Activated T-helper 9 cell treated with anti-CD3 and anti-CD28 coated beads, Interleukin-2, amount 50 U/mL, for 16 hours (primary cell): ENCODE measurements at regions not wholly inside any gene's neighbourhood (a gene's known extent, or its start where the extent isn't known, plus 50 kb on each side); places are given as distances from the start of the nearest gene placed in this dataset.
"Not testable (repeated sequence)": the region's sequence is repeated elsewhere in the genome, so short reads cannot be mapped to it uniquely, and the experiment has no call there.

ENCODE experiments used
- DNase-seq: peaks from one replicate; pipeline ENCODE4 v3.0.0-alpha.2; 2020; ENCODE audit warnings: low read depth

DNA sequence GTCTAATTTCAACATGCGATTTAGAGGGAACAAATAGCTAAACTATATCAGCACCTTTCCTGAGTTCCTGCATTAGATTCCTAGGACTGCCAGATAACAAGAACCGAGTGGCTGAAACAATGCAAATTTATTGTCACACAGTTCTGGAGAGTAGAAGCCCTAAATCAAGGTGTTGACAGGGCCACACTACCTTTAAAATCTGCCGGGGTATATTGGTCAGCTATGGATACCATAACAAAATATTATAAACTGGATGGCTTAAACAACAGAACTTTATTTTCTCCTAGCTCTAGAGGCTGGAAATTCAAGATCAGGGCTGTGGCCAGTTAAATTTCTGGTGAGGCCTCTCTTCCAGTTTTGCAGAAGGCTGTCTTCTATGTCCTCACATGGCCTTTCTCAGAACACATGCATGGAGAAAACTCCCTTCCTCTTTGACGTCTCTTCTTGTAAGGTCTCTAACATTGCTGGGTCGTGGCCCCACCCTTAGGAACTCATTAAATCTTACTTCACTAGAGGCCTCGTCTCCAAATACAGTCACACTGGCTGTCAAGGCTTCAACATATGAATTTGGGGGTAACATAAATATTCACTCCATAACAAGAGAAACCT, 144.3 kb downstream of the FCRL5 start:
- DNase-seq: no peak

DNA sequence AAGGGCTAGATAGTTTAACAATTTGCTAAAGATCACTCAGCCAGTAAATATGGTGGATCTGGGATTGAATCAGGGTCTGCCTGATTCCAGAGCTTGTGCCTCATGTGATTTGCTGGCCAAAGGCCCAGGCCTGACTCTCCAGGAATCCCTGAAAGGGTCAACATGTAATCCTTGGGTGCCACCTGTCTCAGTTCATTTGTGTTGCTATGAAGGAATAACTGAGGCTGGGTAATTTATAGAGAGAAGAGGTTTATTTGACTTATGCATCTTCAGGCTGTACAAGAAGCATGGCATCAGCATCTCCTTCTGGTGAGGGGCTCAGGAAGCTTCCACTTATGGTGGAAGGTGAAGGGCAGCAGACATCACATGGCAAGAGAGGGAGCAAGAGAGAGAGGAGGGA, 144.9 kb downstream of the FCRL5 start:
- no peak for DNase-seq

DNA sequence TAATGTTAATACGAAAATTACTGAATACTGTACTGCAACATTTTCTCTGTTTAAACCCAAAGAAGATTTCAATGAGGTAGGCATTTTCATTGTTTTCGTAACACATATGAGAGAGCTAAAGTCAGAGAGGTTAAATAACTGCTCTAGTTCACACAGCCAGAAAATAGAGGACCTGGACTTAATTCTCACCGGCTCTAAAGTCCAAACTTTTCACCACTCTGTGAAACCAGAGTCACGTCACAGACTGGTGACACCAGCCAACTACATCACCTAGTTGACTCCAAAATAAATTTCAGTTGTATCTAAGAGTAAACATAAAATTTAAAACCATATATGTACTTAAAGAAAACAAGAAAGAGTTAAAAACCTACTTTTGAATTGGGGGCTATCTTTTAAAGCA, 146.7 kb downstream of the FCRL5 start:
- no peak for DNase-seq

DNA sequence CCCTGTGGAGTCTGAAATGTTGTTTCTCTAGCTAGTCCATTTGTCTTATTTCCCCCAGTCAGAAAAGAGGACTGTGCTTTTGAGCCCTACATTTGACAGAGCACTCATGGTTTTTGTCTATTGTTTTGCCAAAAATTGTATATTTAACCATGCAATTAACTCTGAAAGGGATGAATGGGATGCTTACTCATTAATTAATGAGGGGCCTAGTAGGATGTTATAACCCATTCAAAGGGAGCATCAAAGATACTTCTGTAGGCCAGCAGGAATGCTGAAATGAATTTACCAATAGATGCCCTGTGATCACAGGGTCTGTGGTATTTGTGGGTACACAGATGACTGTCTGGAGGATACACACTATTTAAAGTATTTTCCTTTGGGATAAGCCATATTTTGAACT, 147.7 kb downstream of the FCRL5 start:
- no peak for DNase-seq

DNA sequence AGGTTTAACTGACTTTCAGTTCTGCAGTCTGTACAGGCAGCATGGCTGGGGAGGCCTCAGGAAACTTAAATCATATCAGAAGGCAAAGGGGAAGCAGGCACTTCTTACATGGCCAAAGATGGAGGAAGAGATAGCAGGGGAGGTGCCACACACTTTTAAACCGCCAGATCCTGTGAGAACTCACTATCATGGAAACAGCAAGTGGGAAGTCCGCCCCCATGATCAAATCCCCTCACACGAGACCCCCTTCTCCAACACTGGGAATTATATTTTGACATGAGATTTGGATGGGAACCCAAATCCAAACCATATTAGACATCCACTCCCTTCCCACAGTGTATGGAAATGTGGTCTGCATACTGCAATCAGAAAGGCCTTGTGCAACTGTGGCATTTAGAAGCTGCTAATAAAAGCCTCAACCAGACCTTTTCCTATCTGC, 148.2 kb downstream of the FCRL5 start:
- DNase-seq: no peak

DNA sequence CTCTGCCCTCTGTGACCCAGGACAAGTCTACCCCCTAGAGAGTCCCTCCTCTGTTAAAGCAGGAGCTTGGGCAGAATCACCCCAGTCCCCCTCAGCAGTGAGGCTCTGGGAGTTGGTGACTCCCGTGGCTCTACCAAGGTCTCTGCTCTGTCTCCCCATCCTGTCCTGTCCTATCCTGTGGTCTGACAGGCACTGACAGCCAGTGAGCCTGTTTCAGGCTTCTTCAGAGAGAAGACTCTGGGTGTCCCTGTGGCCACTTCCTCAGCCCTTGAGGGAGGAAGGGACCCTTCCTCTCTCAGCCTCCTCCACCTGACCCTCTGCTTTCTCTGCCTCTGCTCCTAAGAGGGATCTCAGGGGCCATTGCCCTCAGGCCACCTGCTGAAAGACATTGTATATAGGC, 148.7 kb downstream of the FCRL5 start:
- no peak for DNase-seq

DNA sequence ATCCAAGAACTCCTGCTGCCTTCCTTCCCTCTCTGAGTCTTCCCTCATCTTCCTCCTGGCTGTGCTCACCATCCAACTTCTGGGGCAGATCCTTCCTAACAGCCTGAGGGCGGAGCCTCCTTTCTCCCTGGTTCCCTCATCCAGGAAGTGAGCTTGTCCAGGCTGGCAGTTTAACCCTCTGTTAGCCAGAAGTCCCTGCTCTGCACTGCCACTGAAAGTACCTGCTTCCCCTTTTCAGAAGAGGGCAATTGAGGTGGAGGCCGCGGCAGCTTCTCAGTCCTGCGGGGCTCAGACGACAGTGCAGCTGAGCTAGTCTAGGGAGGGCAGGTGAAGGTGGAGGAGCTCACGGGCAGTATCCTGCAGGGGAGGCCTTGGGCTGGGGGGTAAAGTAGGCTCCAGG, 149.1 kb downstream of the FCRL5 start:
- no peak for DNase-seq

DNA sequence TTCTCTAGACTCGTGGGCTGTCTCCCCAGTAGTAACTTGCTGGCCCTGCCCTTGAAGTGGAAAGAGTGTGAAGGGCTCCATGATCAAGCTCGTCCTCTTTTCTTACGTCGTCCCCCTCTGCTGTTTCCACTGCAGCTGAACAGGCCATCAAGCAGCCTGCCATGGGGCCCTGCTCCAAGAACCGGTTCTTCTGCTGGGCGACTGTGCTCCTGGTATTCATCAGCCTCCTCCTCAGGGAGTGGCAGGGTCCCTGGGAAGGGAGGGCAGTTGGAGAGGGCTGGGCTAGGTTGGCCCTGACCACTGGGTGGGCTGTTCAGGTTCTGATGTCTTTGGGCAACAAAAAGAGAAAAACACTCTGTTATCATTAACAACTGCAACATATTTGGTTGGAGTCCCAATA, 151.5 kb downstream of the FCRL5 start:
- no peak for DNase-seq

DNA sequence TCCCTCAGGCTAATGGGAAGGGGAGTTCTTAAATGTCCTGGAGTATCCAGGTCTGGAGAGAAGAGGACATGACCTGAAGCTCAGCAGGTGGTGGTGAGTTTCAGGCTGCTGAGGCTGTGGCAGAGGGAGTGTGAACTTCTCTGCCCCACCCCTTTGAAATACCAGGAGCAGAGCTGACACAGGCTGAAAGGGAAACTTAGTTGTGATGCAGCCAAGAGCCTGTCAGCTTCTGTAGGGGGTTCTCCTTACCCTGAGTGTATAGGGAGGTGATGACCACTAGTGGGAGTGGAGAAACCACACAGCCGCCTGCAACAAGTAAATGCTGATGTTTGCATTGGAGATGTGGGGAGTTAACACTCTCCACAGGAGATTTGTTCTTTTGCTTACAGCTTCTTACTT, 152.3 kb downstream of the FCRL5 start:
- DNase-seq: no peak

DNA sequence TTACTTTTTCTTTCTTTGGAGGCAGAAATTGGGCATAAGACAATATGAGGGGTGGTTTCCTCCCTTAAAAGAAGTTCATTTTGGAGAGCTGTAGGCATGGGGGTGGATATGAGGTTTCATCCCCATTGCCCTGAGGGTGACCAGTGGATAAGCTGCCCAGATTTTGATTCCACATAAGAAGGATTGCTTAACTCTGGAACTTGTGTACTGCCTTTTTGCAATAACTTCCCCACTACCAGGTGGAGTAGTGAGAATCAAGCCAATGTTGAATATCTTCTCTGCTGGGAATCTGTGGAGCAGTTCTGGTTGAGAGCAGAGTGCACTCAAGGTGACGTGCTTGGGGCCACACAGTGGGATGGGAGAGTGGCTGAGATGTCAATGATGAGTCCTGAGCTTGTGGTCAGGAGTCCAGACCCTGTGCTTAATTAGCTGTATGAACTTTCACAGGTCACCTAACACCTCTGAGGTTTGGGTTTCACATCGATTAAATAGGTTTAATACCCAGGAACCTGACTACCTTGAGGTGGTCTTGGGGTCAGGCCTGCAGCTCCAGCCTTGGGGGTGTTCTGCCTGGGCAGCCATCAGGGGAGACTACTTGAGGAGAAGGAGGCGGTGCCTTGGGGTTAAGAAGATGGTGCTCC, 152.9 kb downstream of the FCRL5 start:
- no peak for DNase-seq

DNA sequence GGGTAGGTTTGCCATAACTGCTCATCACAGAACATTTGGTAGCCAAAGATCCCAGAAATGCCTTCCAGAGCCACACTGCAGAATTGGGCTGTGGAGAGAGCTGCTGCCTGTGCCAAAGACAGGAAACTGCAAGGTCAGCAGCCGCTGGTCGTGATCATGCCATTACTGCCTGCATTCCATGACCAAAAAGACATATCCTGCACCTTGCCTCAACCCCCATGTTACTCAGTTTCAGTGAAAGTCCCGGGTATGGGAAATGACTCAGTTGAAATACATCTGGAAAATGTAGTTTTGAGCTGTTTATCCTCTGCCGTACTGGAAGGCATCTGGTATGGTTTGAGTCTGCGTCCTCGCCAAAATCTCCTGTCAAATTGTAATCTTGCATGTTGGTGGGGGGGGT, 161.7 kb downstream of the FCRL5 start:
- no peak for DNase-seq

DNA sequence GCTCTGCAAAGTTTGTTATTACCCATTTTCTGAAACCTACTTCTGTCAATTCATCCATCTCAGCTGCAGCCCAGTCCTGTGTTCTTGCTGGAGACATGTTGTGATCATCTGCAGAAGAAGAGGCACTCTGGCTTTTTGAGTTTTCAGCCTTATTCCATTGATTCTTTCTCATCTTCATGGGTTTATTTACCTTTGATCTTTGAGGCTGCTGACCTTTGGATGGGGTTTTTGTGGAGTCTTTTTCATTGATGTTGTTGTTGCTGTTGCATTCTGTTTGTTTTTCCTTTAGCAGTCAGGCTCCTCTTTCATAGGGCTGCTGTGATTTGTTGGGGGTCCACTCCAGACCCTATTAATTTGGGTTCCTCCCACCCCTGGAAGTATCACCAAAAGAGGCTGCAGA, 164.3 kb downstream of the FCRL5 start:
- no peak for DNase-seq

DNA sequence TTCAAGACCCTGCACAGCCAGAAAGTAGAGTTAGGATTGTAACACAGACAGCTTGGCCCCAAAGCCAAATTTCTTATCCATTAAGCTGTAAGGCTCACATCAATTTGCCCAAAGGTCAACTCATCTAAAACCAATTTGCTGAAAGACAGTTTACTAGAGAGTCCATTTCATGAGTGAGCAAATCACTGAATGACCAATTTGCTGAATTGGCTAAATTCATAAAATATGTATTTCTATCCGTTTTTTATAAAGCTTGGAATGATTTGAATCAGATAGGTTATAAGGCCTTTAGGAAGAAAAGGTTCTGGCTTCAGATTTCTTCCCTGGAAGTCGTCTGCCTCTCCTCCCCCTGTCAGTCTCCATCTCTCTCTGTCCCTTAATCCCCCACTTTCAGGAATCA, 168.1 kb downstream of the FCRL5 start:
- DNase-seq: no peak

DNA sequence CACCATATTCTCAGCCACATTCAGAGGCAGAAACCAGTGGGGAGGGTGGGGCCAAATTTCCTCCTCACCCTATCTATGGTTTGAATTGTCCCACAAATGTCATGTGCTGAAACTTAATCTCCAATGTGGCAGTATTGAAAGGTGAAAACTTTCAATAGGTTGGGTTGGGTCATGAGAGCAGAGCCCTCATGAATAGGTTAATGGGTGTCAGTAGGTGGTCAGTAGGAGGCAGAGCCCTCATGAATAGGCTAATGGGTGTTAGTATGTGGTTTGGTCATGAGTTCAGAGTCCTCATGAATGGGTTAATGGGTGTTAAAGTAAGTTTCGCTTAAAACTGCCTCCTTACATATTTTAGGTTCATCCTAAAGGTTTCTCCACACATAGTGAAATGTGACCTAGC, 170.0 kb downstream of the FCRL5 start:
- DNase-seq: no peak

DNA sequence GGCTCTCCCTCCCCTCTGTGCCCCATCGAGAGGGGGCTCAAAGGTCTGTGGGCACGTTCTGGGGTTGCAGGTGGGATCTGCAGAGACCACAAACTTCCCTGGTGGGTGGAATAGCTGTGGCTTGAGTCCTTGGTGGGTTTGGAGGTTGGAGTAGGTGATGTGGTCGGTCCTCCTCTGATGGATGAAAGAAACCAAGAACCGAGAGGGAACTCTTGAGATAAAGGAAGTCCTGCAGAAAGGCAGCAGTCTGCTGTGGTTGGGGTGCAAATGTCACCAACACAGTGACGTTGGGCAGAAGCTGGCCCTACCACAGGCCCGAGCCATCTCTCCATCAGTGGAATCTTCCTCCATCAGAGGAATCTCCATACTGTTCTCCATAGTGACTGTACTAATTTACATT, 171.8 kb downstream of the FCRL5 start:
- no peak for DNase-seq

DNA sequence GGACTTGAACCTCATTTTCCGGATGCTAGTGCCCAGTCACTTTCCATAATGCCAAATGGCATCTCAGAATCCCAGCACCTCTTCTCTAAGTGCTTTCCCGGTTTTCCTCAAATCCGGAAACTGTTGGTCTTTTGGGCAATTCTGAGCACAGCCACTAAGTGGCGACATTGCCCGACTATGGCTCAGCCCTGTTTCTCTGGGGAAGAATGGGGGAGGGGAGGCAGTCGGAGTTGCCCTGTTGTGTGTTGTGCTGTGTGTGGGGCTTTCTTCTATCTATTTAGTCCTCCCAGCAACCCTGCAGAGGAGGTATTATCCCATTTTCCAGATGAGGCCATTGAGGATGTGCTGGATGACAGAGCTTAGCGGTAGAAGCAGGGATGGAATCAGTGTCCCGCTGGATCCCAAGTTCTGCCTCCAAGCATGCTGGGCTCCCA, 175.0 kb downstream of the FCRL5 start:
- DNase-seq: not testable (repeated sequence)

DNA sequence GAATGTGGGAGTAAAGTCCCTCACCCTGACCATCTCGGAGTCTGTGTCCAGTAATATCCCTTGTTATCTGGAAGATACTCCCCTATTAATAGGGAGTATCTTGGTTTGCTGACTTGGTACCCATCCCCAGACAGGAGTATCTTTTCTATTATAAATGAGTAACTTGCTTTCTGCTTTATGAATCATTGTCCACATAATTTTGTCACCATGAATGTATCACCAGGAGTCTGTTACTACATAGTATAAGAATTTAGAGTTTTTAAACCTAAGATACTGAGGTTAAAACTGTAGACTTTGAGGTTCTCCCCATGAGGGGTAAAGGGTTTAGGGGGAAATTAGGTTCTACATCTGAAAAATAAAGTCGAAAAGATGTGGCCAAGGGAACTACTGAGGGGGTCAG, 175.6 kb downstream of the FCRL5 start:
- no peak for DNase-seq

DNA sequence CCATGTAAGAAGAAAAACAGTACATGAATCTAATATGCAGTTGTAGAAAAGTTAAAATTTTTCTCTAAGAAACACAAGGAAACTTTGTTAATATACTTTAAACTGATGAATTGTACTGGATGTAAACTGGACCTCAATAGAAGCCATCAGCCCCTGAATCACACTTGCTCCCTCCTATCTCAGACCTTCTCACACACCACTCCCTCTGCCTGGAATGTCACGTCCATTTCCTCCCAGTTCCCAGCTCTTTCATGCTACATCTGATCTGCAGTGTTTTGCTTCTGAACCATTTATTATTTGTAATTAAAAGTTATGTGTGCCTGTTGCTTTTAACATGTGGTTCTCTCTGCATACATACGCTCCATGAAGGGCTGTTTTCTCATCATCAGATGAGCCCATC, 180.0 kb downstream of the FCRL5 start:
- not testable (repeated sequence) for DNase-seq

DNA sequence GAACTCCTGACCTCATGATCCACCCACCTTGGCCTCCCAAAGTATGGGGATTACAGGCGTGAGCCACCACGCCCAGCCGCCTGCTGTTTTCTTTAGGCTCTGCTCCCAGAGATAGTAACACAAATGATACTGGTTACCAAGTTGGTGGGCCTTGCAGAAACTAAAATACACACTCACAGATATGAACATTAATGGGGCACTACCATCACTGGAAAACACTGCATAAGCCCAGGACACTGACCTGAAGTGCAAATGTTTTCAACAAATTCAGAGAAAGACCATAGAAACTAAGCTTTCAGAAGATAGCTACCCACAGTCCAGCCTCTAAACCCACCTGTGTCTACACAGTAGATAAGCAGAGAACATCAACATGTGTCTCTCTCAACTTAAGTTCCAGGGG, 180.5 kb downstream of the FCRL5 start:
- no peak for DNase-seq

DNA sequence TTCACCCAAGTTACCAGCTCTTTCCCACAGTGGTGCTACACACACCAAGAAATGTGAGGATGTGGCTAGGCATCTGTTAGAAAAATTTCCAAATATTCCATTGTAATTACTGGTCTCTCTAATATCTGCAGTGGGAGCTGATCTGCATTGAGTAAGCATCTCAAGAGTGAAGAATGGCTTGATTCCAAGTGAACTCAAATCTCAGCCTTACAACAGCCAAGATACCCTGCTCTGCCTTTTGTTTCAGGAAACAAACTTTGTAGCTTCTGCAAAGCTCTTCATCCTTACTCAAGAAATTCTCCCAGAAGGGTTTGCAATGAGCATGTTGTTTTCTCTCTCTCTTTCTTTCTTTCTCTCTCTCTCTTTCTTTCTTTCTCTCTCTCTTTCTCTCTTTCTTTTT, 181.1 kb downstream of the FCRL5 start:
- DNase-seq: no peak

DNA sequence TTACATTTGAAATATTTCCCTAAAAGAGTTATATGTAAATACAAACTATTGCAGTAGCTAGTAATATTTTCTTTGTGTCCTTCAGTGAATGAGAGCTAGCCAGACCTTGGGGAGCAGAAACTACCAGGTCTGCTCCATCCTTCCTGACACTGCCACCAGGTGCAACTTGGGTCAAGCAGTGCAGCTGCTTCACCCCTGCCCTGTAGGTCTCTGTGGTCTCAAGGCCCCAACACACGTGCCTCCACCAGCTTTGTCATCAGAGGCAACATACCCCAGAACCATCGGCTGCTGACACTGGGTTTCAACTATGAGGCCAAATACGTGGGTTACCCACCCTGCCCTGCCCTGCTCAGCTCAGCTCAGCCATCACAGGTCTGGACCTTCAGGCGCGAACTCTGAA, 181.6 kb downstream of the FCRL5 start:
- no peak for DNase-seq

DNA sequence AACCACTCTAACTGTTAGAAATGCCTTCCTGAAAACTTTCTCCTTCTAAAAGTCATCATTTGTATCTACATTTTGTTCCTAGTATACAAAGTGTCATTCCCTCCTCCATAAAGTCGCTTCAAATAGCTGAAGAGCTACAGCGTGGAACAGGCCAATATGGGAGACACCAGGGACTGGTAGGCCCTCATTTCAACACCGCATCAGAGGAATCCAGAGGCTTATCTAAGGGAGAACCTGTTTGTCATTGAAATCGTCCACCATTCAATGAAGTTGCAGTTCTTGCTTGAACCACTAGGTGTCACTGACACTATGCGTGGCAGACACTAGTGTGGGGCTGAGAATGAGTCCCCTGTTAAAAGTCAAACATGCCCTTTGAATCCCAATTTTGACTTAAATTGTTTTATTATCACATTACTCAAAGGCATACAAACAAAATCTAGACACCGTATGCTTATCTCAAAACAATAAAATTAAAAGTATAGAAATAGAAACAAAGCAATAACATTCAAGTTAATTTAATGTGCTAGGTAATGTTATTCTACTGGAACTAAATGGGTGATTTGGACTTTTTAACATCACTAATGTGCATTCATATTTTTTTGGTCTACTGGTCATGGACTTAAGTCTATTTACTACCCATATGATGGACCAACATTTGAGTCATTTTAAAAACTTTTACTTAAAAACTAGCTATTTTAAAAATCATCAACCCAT, 182.3 kb downstream of the FCRL5 start:
- no peak for DNase-seq

DNA sequence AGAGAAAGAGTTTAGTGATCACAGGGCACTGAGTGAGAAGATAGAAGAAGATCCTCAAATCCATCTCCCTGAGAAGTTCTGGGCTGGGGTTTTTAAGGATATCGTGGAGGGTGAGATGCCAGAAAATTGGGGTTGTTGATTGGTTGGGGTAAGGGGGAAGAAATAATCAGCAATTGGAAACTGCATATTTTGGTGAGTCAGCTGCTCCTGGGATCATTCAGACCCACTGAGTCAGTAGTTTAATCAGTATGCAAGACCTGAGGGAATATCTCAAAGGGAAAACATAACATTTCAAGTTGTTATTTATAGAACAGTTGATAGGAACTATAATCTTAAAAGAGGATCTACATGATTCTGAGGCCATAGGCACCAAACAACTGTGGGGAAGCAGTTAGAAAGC, 183.4 kb downstream of the FCRL5 start:
- DNase-seq: not testable (repeated sequence)

DNA sequence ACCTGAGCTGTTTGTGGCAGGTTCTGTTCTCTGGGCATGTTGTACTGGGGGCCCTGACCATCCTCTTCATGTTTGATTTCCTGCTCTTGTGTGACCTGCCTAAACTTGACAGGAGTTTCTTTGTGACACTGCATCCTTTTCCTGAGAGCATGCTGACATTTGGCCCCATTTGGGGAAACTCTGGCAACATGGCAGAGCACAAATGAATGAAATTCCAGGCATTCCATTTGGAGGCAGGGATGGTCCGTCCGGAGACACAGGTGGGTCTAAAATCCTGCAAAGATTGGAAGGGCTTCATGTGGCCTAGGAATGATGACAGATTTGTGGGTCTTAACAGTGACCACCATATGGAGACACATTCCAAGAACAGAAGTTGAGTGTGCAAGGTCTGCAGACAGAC, 184.0 kb downstream of the FCRL5 start:
- no peak for DNase-seq
